Endothelial cell of umbilical vein (primary cell): ENCODE measurements at regions not wholly inside any gene's neighbourhood (a gene's known extent, or its start where the extent isn't known, plus 50 kb on each side); places are given as distances from the start of the nearest gene placed in this dataset.

Source experiments
- BruUV-seq: library from RNA; stranded (reverse); fragments of 400-500 nt; replicated peaks from 2 replicates; lab custom pipeline; 2021; lab: Mats Ljungman, UMichigan
- CTCF ChIA-PET: fragments of 300-600, 350-600 bp; sonication (Branson Sonifier 250); formaldehyde crosslinking; loops from one replicate; lab custom pipeline; 2021; ENCODE audit warnings: antibody characterized with exemption, inconsistent platforms; lab: Charles Lee
- POLR2A ChIA-PET: fragments of 300-600, 350-600 bp; sonication (Branson Sonifier 250); formaldehyde crosslinking; loops from one replicate; lab custom pipeline; 2021; ENCODE audit warnings: antibody characterized with exemption, inconsistent platforms; lab: Charles Lee
- DNase-seq: peaks from one replicate; pipeline ENCODE4 v3.0.0-alpha.2; 2011; ENCODE audit warnings: low read depth, low spot score
- FAIRE-seq: peaks from 2 replicates; lab custom pipeline; 2011; peaks lifted over from hg19 to GRCh38; lab: Jason Lieb, UNC
- H2AFZ ChIP-seq: 2 replicates; pipeline ENCODE4 v1.6.0; 2012; ENCODE audit warnings: low read depth, low read length, control low read depth, inconsistent platforms
- H3K27ac ChIP-seq: 2 replicates; pipeline ENCODE4 v1.5.1; 2011; ENCODE audit warnings: low read depth, mild to moderate bottlenecking, control low read depth, low read length, moderate library complexity; ENCODE audit not compliant: insufficient read depth
- H3K27me3 ChIP-seq, 2 experiments: 2 replicates each; pipeline versions ENCODE4 v1.6.0 to v1.6.1; 2011; ENCODE audit warnings: low read length in 2 of 2, mixed read lengths in 1 of 2; ENCODE audit not compliant: control insufficient read depth in 2 of 2, insufficient read depth in 2 of 2
- H3K36me3 ChIP-seq, 2 experiments: 2 replicates in 1 of 2; 3 replicates in 1 of 2; pipeline ENCODE4 v1.5.1; 2011; ENCODE audit warnings: low read length in 2 of 2, mild to moderate bottlenecking in 1 of 2, moderate library complexity in 1 of 2; ENCODE audit not compliant: control insufficient read depth in 2 of 2, insufficient read depth in 2 of 2; ENCODE audit errors: extremely low read depth in 1 of 2
- H3K4me1 ChIP-seq: 3 replicates; pipeline ENCODE4 v1.5.1; 2011; ENCODE audit warnings: mild to moderate bottlenecking, low read length; ENCODE audit not compliant: control insufficient read depth, insufficient read depth; ENCODE audit errors: extremely low read depth
- H3K4me2 ChIP-seq: 2 replicates; pipeline ENCODE4 v1.6.1; 2011; ENCODE audit warnings: low read length, control low read depth, mixed read lengths; ENCODE audit not compliant: insufficient read depth
- H3K4me3 ChIP-seq, 3 experiments: fragments of 200-600 bp in 1 of 3; sonication (generic), shearing (Covaris generic) in 1 of 3; replicated peaks in 1 of 3; 2 replicates each; pipeline ENCODE4 v1.5.1; 2011 to 2016; ENCODE audit warnings: control low read depth in 3 of 3, low read length in 3 of 3, mild to moderate bottlenecking in 2 of 3, inconsistent platforms in 1 of 3, low read depth in 1 of 3, moderate library complexity in 1 of 3; ENCODE audit not compliant: insufficient read depth in 1 of 3
- H3K79me2 ChIP-seq: 2 replicates; pipeline ENCODE4 v1.6.0; 2012; ENCODE audit warnings: low read length, inconsistent platforms; ENCODE audit not compliant: control insufficient read depth, insufficient read depth
- H3K9ac ChIP-seq: replicated peaks from 2 replicates; pipeline ENCODE3; 2011; ENCODE audit warnings: low read length, control low read depth; ENCODE audit not compliant: insufficient read depth; ENCODE audit errors: extremely low read depth
- H3K9me1 ChIP-seq: replicated peaks from 3 replicates; pipeline ENCODE4 v1.6.0; 2011; ENCODE audit warnings: mild to moderate bottlenecking, low read length; ENCODE audit not compliant: control insufficient read depth, insufficient read depth; ENCODE audit errors: extremely low read depth
- H3K9me3 ChIP-seq: replicated peaks from 2 replicates; pipeline ENCODE4 v1.5.1; 2012; ENCODE audit warnings: low read length, inconsistent platforms; ENCODE audit not compliant: control insufficient read depth, insufficient read depth
- H4K20me1 ChIP-seq: replicated peaks from 2 replicates; pipeline ENCODE3; 2011; ENCODE audit warnings: mild to moderate bottlenecking, low read length; ENCODE audit not compliant: control insufficient read depth, insufficient read depth; ENCODE audit errors: extremely low read depth
- EZH2 ChIP-seq: IDR thresholded peaks from 2 replicates; pipeline ENCODE4 v1.6.1; 2012; ENCODE audit warnings: borderline replicate concordance, low read depth, mild to moderate bottlenecking, moderate library complexity, low read length, inconsistent platforms; ENCODE audit not compliant: severe bottlenecking
- FOS ChIP-seq: IDR thresholded peaks from 2 replicates; pipeline ENCODE4 v1.6.1; 2011; ENCODE audit warnings: mild to moderate bottlenecking, low read length, moderate library complexity, borderline replicate concordance; ENCODE audit not compliant: insufficient read depth
- GATA2 ChIP-seq: IDR thresholded peaks from 2 replicates; pipeline ENCODE4 v1.7.0; 2011; ENCODE audit warnings: low read depth, mild to moderate bottlenecking, moderate library complexity, mixed read lengths, low read length; ENCODE audit not compliant: insufficient read length, insufficient read depth
- JUN ChIP-seq: IDR thresholded peaks from 2 replicates; pipeline ENCODE4 v1.6.1; 2011; ENCODE audit warnings: borderline replicate concordance, low read depth; ENCODE audit not compliant: insufficient read length, insufficient read depth
- MYC ChIP-seq: IDR thresholded peaks from one replicate; pipeline ENCODE4 v1.6.1; 2011; ENCODE audit warnings: mild to moderate bottlenecking, low read depth, low read length
- POLR2A ChIP-seq: IDR thresholded peaks from 2 replicates; pipeline ENCODE4 v1.6.1; 2012; ENCODE audit warnings: low read depth, mild to moderate bottlenecking, control low read depth, low read length
- POLR2AphosphoS5 ChIP-seq: IDR thresholded peaks from 2 replicates; pipeline ENCODE4 v1.6.1; 2012; ENCODE audit warnings: low read depth, mild to moderate bottlenecking, control low read depth, low read length, moderate library complexity; ENCODE audit not compliant: insufficient read depth
- dilution Hi-C: fragments of 300-500 bp; cut with MboI; formaldehyde crosslinking; loops from one replicate; pipeline ENCODE4 v1.15.0; 2019; ENCODE audit warnings: low sequenced_read_pairs; ENCODE audit not compliant: extremely low pct_ligation_motif_present
- intact Hi-C: fragments of 100-400 bp; cut with micrococcal nuclease; formaldehyde crosslinking; loops from one replicate; pipeline ENCODE4 v1.10.0; 2022
- TF ChIP-seq, protein P1 (sequence below): IDR thresholded peaks from 2 replicates; pipeline ENCODE4 v1.6.1; 2011; ENCODE audit not compliant: insufficient read depth, insufficient read length
- TF ChIP-seq, protein P2 (sequence below), 2 donors: IDR thresholded peaks; 1 replicate in 1 of 2; 2 replicates in 1 of 2; pipeline ENCODE4 v1.5.1; 2011; ENCODE audit warnings: low read length in 2 of 2, mild to moderate bottlenecking in 2 of 2, moderate library complexity in 2 of 2, control low read depth in 1 of 2, inconsistent platforms in 1 of 2, low read depth in 1 of 2; ENCODE audit not compliant: insufficient read depth in 1 of 2; ENCODE audit errors: extremely low read depth in 1 of 2

DNA sequence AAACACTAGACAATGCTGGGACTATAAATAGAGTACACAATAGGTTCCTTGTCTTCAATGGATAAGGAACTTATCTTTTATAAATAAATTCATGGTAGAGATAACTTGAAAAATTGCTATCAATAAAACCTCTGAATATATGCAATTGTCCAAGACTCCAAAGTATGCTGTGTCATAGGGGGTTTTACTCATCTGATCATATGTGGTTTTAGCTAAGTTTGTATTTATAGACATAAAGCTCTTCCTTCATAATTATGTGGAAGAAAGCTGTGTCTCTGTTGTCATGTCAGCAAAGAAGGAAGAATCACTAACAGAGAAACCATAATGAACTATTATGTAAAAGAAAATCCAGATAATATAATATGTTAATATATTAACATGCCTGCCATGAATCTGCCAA lies 111.5 kb upstream of the ATXN7L3B start:
- Histone ChIP-seq H3K27ac (no peak overlapping the region), H3K4me1 (no peaks in the 10 kb centered on the region), H3K36me3 (no peaks in the 10 kb centered on the region), H4K20me1 (no peaks in the 10 kb centered on the region), H3K4me3 (no peak overlapping the region), H2AFZ (no peak overlapping the region), H3K9me1 (no peaks in the 10 kb centered on the region), H3K79me2 (no peaks in the 10 kb centered on the region), H3K4me2 (no peak overlapping the region), H3K9me3 (no peaks in the 10 kb centered on the region), H3K27me3 (no peaks in the 10 kb centered on the region), H3K9ac (no peak overlapping the region)
- ChIA-PET POLR2A (no interaction called here), CTCF (no interaction called here)
- FAIRE-seq (no peak), DNase-seq (no peak)
- BruUV-seq, result no TSS peak
- TF ChIP-seq FOS (no peak), EZH2 (no peak), JUN (no peak), POLR2AphosphoS5 (no peak), GATA2 (no peak), MYC (no peak), POLR2A (no peak)
- TF ChIP-seq, protein P1, sequence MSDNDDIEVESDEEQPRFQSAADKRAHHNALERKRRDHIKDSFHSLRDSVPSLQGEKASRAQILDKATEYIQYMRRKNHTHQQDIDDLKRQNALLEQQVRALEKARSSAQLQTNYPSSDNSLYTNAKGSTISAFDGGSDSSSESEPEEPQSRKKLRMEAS, result no peak
- TF ChIP-seq, protein P2, sequence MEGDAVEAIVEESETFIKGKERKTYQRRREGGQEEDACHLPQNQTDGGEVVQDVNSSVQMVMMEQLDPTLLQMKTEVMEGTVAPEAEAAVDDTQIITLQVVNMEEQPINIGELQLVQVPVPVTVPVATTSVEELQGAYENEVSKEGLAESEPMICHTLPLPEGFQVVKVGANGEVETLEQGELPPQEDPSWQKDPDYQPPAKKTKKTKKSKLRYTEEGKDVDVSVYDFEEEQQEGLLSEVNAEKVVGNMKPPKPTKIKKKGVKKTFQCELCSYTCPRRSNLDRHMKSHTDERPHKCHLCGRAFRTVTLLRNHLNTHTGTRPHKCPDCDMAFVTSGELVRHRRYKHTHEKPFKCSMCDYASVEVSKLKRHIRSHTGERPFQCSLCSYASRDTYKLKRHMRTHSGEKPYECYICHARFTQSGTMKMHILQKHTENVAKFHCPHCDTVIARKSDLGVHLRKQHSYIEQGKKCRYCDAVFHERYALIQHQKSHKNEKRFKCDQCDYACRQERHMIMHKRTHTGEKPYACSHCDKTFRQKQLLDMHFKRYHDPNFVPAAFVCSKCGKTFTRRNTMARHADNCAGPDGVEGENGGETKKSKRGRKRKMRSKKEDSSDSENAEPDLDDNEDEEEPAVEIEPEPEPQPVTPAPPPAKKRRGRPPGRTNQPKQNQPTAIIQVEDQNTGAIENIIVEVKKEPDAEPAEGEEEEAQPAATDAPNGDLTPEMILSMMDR (IDR thresholded peaks at IDR 0.05; ENCODE audit: extremely low read depth in 1 of 2, insufficient read depth in 1 of 2, low read depth in 1 of 2, low read length in 2 of 2), result no peak
- intact Hi-C loops (no loop called here), dilution Hi-C loops (no loop called here)
